GM12875 (cell line): ENCODE measurements at regions not wholly inside any gene's neighbourhood (a gene's known extent, or its start where the extent isn't known, plus 50 kb on each side); places are given as distances from the start of the nearest gene placed in this dataset.

ENCODE experiments used
- H3K4me3 ChIP-seq: one replicate; pipeline ENCODE4 v1.5.1; 2011; ENCODE audit warnings: low read depth, low read length, control low read depth
- CTCF ChIP-seq: IDR thresholded peaks from 2 replicates; pipeline ENCODE4 v1.5.1; 2011; ENCODE audit warnings: low read depth, mild to moderate bottlenecking, control low read depth, inconsistent platforms, low read length, moderate library complexity, borderline replicate concordance; ENCODE audit not compliant: insufficient read depth

- no peak for TF ChIP-seq CTCF
- no peak overlapping the region for H3K4me3 ChIP-seq
These were observed 585.9 kb downstream of the DIPK2A start for GRCh38 chr3:144557515-144557914.

DNA sequence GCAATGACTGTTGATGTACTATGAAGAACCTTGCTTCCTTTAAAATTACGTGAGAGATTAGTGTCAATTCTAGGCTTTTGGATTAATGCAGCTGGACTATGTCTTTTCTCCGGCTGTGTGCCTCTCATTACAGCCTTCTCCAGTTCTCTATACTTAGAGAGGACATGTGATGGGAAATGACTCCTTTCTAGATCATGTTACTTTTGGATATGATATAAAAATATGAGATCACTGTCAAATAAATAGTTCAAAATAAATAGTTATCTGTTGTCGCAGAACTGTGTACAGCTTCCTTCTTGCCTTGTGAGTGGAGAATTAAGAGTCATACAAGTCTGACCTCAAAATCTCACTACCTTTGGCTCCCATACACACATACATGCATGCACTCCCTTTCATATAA, 592.4 kb downstream of the DIPK2A start:
- no peak overlapping the region for H3K4me3 ChIP-seq
- TF ChIP-seq CTCF, result no peak

DNA sequence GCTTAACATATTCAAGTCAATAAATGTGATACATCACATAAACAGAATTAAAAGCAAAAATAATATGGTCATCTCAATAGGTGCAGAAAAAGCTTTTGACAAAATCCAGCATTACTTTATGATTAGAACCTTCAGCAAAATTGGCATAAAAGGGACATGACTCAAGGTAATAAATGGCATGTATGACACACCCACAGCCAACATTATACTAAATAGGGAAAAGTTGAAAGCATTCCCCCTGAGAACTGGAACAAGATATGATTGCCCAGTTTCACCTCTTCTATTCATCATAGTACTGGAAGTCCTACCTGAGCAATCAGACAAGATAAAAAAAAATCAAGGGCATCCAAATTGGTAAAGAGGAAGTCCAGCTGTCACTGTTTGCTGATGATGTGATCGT, 594.7 kb downstream of the DIPK2A start:
- H3K4me3 ChIP-seq, result no peak overlapping the region
- no peak for TF ChIP-seq CTCF

DNA sequence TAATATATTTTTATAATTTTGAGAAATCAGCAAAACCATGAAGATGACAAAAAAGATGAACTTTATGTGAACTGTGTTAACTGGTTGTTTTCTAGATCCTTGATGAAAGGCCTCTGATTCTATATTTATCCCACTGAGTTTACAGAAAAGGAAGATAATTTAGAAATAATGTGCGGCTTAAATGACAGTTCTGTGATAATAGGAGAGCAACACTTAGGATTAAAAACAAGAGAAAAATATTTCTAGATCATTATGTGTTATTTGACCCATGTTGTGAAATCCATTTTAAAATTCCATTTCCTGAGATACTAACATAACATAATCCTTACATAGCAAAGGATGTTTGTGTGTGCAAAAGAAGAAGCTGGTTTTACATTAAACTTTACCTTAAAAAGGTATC, 598.0 kb downstream of the DIPK2A start:
- no peak overlapping the region for H3K4me3 ChIP-seq
- TF ChIP-seq CTCF, result no peak

DNA sequence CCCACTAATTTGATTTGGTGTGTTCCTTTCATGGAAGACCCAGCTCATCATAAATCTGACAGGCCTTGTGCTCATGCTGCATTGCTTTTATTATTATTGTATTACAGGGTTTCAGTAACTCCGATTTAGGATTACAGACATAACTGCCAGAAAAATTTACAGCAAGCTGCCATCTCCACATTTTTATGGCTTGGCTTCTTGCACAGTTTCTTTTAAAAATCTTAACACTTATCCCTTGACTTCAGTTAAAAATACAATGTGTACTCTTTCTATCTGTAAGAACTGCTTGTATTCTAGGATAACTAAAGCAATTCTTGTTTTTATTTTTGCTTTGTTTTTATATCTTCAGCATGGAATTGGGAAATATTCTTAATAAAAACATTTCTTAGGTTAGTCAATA, 612.2 kb downstream of the DIPK2A start:
- no peak overlapping the region for H3K4me3 ChIP-seq
- TF ChIP-seq CTCF, result no peak

DNA sequence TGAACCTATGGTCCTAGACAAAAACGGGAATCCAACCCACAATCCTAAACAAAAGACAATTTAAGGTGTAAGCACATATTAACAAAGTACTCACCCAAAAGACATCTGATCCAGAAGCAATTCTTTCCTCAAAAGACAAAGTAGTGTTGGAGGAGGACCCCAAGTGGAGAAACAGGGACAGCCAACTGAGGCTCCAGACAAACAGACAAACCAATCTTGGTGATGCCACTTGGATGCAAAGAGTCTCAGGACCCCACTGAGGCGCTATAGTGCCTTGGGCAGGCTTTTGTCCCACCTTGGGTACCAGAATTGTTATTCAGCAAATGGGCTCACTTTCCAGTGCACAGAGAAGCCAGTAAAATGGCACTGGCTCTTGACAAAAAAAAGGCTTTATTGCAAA, 613.8 kb downstream of the DIPK2A start:
- TF ChIP-seq CTCF, result no peak
- H3K4me3 ChIP-seq, result no peak overlapping the region

DNA sequence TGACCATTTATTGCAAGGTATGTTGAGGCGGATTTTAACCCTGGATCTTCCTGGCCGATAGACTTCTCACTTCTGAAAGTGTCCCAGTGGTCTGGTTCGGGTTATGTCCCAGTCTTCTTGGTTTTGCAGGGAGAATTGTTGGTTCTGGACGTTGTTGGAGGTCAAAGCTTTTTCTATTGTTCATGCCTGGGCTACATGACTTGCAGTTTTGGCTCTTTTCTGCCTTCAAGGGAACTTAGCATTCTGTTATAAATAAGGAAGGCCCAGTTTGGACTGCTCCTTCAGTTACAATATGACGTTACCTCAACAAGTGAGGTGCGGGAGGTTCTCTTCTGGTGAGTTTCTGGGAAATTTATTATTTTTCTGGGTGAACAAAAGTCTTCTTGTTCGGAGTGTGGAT, 614.3 kb downstream of the DIPK2A start:
- no peak overlapping the region for H3K4me3 ChIP-seq
- no peak for TF ChIP-seq CTCF
